ENCODE measurements at regions not wholly inside any gene's neighbourhood (a gene's known extent, or its start where the extent isn't known, plus 50 kb on each side); places are given as distances from the start of the nearest gene placed in this dataset.

DNA sequence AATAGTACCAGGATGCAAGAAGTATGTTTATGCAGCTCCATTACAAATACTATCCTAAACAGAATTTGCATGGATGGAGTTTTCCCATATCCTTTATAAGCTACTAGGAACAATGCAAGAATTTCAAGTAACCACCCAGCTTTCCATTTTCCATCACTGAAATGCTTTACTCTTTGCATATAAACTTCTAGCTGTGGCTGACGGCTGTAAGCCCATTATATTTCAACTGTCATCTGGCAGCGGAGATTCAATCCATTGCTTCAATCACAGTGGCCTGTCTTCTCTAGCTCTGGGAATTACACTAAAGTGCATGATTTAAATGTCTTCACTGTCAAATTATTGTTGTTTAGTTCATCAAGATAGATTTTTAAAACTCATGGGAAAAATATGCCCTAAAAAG, 64.2 kb upstream of the PAM start:
- Histone ChIP-seq H3K27me3 (no peaks in the 10 kb centered on the region), H3K4me1 (no peaks in the 10 kb centered on the region), H3K36me3 (replicated peaks in 1 of 2; ENCODE audit: insufficient read depth in 1 of 2, low read depth in 2 of 2) (no peaks in the 10 kb centered on the region), H3K4me3 (no peak overlapping the region), H3K9me3 (no peaks in the 10 kb centered on the region), H3K27ac (no peak overlapping the region)
- DNase-seq: no peak
- TF ChIP-seq, protein P1, sequence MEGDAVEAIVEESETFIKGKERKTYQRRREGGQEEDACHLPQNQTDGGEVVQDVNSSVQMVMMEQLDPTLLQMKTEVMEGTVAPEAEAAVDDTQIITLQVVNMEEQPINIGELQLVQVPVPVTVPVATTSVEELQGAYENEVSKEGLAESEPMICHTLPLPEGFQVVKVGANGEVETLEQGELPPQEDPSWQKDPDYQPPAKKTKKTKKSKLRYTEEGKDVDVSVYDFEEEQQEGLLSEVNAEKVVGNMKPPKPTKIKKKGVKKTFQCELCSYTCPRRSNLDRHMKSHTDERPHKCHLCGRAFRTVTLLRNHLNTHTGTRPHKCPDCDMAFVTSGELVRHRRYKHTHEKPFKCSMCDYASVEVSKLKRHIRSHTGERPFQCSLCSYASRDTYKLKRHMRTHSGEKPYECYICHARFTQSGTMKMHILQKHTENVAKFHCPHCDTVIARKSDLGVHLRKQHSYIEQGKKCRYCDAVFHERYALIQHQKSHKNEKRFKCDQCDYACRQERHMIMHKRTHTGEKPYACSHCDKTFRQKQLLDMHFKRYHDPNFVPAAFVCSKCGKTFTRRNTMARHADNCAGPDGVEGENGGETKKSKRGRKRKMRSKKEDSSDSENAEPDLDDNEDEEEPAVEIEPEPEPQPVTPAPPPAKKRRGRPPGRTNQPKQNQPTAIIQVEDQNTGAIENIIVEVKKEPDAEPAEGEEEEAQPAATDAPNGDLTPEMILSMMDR (IDR thresholded peaks at IDR 0.05): no peak
- no peak for TF ChIP-seq POLR2A (IDR thresholded peaks at IDR 0.05)
- intact Hi-C loops (cut with DNase I): no loop called here
- WGBS, 2 donors: 81 to 96% methylated on average over 2 of the region's 2 CpGs
- no peak for ATAC-seq

DNA sequence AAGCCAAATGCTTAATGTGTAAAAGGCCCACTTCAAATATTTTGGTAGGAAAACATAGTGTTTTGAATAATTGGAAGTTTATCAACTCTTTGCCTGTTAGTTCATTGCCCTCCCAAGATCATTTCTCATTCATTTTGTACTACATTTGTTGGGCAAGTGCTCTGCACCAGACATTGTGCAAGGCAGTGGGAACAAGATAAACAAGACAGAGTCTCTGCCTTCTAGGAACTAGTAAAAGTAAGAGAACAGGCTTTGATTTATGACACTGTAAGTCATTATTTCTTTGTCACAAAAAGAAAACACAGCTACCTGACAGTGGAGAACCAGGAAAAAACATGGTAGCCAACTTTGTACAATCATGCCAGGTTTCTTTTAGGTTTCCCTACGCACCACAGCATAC, 63.7 kb upstream of the PAM start:
- Histone ChIP-seq H3K27me3 (no peaks in the 10 kb centered on the region), H3K4me1 (no peaks in the 10 kb centered on the region), H3K4me3 (no peak overlapping the region), H3K9me3 (no peaks in the 10 kb centered on the region), H3K36me3 (replicated peaks in 1 of 2; ENCODE audit: insufficient read depth in 1 of 2, low read depth in 2 of 2) (no peaks in the 10 kb centered on the region), H3K27ac (no peak overlapping the region)
- DNase-seq (no peak), ATAC-seq (no peak)
- WGBS, 2 donors: 91 to 92% methylated on average over 1 of the region's 1 CpG
- no peak for TF ChIP-seq POLR2A (IDR thresholded peaks at IDR 0.05)
- TF ChIP-seq, protein P1 (IDR thresholded peaks at IDR 0.05): no peak
- intact Hi-C loops (cut with DNase I): no loop called here

DNA sequence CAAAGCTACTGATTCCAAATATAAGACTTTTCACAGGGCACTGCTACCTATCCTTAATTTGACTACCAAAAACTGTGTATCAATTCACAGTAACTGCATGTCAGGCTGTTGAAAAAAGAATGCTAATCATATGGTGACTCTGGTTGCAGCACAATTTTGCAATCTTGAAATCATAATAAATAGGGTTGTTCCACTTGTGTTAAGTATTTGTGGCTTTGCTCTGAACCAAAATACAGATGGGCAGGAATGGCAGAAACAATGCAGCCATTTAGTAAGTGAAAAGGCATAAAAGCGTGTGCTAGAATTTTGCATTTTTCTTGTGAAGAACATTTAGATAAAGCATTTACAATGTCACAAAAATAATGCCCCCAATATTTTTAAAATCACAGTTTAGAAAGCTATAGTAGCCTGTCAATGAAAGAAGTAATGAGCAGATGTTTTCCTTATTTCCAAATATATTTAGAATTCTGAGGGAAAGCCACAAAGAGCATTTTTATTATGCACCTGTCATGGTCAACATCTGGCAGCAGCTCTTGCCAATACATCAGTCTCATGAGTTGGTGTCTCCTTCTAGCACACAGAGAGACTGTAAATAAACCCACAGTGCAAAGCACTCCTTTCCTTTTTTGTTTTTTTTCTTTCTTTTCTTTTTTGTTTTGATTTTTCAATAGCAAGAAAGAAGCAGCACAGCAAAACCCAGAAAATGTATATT, 54.8 kb upstream of the PAM start:
- ATAC-seq (no peak), DNase-seq (no peak)
- 79 to 89% methylated on average over 1 of the region's 1 CpG for WGBS, 2 donors
- no peaks in the 10 kb centered on the region for H3K27me3 ChIP-seq
- H3K4me1 ChIP-seq: no peaks in the 10 kb centered on the region
- H3K4me3 ChIP-seq: no peak overlapping the region
- intact Hi-C loops (cut with DNase I): no loop called here
- no peaks in the 10 kb centered on the region for H3K9me3 ChIP-seq
- TF ChIP-seq, protein P1 (IDR thresholded peaks at IDR 0.05): no peak
- no peak for TF ChIP-seq POLR2A (IDR thresholded peaks at IDR 0.05)
- no peaks in the 10 kb centered on the region for H3K36me3 ChIP-seq (replicated peaks in 1 of 2; ENCODE audit: insufficient read depth in 1 of 2, low read depth in 2 of 2)
- H3K27ac ChIP-seq: no peak overlapping the region

DNA sequence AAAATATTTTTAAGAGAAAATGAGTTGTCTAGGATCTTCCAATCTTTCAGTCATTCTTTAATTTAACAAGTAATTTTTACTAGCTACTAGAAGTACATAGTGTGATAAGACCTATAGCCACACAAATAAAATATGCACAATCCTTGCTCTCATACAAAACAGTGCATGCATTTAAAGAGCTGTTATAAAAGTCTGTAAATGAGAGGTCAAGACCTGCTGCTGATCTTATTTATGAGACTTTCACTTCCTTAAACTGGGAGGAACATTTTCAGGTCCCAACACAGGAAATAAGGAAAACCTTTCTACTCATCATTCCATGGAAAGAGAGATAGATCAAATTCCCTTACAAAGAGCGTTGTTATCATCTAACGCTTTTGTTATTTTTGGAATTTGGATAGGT, 54.2 kb upstream of the PAM start:
- Histone ChIP-seq H3K36me3 (replicated peaks in 1 of 2; ENCODE audit: insufficient read depth in 1 of 2, low read depth in 2 of 2) (no peaks in the 10 kb centered on the region), H3K27ac (no peak overlapping the region), H3K4me1 (no peaks in the 10 kb centered on the region), H3K4me3 (no peak overlapping the region), H3K9me3 (no peaks in the 10 kb centered on the region), H3K27me3 (no peaks in the 10 kb centered on the region)
- ATAC-seq: no peak
- no peak for DNase-seq
- TF ChIP-seq, protein P1 (IDR thresholded peaks at IDR 0.05): no peak
- no peak for TF ChIP-seq POLR2A (IDR thresholded peaks at IDR 0.05)
- intact Hi-C loops (cut with DNase I): no loop called here
- 31 to 38% methylated on average over 2 of the region's 2 CpGs for WGBS, 2 donors

DNA sequence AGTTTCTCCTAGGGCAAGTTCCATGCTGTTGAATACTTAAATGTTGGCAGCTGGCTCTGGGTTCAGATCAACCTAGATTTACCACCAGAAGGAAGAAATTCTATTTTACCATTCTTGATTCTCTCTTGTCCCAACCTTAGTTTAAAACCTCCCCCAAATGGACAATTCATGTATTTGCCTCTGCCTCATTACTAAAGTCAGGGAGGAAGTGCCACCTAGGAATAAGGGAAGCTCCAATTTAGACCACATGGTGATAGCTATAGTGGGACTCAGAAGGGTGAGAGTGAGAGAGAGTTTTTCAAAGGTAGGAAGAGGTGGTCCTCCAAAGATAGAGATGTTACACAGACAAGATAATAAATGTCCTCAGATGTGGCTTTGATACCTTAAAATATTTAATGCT, 53.4 kb upstream of the PAM start:
- ATAC-seq (no peak), DNase-seq (no peak)
- no peak overlapping the region for H3K27ac ChIP-seq
- H3K4me1 ChIP-seq: no peaks in the 10 kb centered on the region
- intact Hi-C loops (cut with DNase I): no loop called here
- H3K9me3 ChIP-seq: no peaks in the 10 kb centered on the region
- no peak overlapping the region for H3K4me3 ChIP-seq
- H3K36me3 ChIP-seq (replicated peaks in 1 of 2; ENCODE audit: insufficient read depth in 1 of 2, low read depth in 2 of 2): no peaks in the 10 kb centered on the region
- no peak for TF ChIP-seq POLR2A (IDR thresholded peaks at IDR 0.05)
- TF ChIP-seq, protein P1 (IDR thresholded peaks at IDR 0.05): no peak
- no peaks in the 10 kb centered on the region for H3K27me3 ChIP-seq

Measured in body of pancreas (tissue), 4 donors.